ENCODE measurements at regions not wholly inside any gene's neighbourhood (a gene's known extent, or its start where the extent isn't known, plus 50 kb on each side); places are given as distances from the start of the nearest gene placed in this dataset.

GRCh38 chr14:40936861-40937260 is 669.8 kb upstream of the LRFN5 start:
- DNase-seq (ENCODE audit: low read depth), result no peak

- no peak for DNase-seq (ENCODE audit: low read depth)
These were observed 686.3 kb upstream of the LRFN5 start for GRCh38 chr14:40920380-40920779.

- DNase-seq (ENCODE audit: low read depth), result no peak
These were observed 695.5 kb upstream of the LRFN5 start for GRCh38 chr14:40911141-40911540.

GRCh38 chr14:40909906-40910305 is 696.8 kb upstream of the LRFN5 start:
- no peak for DNase-seq (ENCODE audit: low read depth)

DNA sequence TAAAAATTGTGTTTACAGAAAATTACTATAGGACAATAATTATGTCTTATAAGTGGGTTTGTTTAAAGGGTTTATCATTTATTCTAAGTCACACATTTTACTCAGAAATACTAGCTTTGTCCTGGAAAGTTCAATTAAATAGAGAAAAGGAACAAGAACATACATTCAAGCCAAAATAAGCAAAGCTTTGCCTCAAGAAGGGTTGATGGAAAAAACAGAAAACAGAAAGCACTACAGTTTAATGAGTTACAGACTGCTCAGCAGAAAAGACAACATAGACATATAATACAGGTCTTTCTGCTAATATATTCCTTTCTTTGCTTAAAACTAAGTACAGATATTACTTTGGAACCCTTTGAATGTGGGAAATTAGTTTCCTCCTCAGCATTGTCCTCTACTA is 703.0 kb upstream of the LRFN5 start:
- no peak for DNase-seq (ENCODE audit: low read depth)

- DNase-seq (ENCODE audit: low read depth), result no peak
These were observed 707.2 kb upstream of the LRFN5 start for GRCh38 chr14:40899435-40899834.

DNA sequence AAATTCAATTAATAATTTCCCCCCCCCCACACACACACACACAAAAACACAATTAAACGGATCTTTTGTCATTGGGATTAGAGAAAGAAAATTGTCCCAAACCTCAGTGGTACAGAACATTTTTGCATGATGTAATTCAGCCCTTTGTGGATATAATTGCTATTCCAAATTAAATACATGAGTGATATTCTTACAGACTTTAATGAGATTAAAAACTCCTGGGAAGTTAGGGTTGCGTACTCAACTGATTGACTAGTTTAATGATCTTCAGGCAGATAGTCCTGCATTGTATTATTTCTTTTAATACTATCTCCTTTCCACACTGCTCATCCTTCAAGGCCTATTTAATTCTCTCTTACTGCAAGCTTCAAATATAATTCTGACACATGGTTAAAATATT is 711.8 kb upstream of the LRFN5 start:
- no peak for DNase-seq (ENCODE audit: low read depth)

DNA sequence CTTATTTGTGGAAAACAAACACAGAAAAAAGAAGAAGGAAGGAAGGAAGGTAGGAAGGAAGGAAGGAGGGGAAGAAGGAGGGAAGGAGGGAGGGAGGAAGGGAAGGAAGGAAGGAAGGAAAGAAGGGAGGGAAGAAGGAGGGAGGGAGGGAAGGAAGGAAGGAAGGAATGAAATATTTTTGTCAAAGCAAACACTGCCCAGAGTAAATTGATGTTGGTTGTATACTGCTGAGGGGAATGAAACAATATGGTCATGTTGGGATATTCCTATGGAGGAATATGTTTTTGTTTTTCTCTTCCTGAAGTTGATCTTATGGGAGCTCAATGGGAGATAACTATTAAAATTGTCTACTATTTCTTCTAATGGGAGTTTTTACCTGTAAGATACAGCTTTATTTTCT is 717.5 kb upstream of the LRFN5 start:
- DNase-seq (ENCODE audit: low read depth), result no peak

DNA sequence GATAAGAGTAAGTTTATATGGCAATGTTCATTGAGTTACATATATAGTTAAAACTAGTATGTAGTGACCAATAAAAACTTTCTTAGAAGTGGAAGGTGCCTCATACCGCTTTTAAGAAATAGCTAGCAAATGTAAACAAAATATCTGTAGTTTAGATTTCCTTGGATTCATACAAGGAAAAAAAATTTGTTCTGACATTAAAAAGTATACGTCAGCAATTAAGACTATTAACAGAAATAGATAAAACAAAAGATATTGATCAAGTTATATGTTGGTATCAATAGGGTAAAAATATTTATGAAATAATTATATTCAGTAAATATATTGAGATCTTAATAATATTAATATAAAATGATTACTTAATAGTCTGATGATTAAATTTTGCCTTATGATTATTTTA is 718.8 kb upstream of the LRFN5 start:
- DNase-seq (ENCODE audit: low read depth), result no peak

DNA sequence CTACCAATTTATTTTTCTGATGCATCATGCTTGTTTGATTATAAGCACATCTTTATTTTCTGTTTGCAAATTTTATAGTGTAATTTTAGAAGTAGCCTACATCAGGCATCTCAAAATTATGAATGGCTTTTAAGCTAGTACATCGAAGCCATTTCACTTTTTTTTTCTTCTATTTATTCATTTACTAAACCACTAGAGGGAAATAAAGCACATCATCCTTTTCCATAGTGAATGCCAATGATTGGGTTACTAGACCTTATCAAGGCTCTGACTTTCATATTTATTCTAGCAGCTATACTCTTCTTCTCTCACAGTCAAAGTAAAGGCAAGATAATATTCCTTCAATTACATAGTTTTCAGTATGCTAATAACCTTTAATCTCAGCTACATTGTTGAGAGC is 736.4 kb upstream of the LRFN5 start:
- DNase-seq (ENCODE audit: low read depth), result no peak

- no peak for DNase-seq (ENCODE audit: low read depth)
These were observed 747.6 kb upstream of the LRFN5 start for GRCh38 chr14:40859055-40859454.

DNA sequence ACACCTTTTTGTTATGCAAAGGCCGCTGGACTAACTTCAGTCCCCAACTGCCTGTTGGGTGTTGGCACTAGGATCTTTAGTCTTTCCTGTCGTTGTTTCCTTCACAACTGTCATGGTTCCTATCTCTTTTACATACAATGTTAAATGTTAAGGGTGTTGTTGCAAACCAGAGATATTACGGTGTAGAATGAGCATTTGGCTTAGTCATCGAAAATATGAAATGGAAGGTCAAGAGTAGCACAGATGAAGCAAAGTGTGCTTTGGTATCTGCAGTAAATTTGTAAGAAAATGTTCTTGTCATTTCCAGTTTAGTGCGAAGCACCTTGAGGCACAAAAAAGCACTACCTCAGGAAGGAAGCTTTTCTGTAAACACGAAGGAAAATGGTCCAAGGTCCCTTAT is 751.3 kb upstream of the LRFN5 start:
- no peak for DNase-seq (ENCODE audit: low read depth)

DNA sequence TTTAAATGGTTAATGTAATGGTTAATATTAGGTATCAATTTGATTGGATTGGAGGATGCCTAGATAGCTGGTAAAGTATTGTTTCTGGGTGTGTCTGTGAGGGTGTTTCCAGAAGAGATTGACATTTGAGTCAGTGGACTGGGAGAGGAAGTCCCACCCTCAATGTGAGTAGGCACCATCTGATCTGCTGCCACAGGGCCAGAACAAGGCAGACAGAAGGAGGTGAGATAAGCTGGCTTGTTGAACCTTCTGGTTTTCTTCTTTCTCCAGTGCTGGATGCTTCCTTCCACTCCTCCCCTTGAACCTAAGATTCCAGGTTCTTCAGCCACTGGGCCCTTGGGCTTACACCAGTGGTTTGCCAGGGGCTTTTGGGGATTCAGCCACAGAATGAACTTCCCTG is 756.5 kb upstream of the LRFN5 start:
- peak; percentile 9 for DNase-seq (ENCODE audit: low read depth)

GRCh38 chr14:40847480-40847879 is 759.2 kb upstream of the LRFN5 start:
- peak; percentile 38 for DNase-seq (ENCODE audit: low read depth)

GRCh38 chr14:40842816-40843215 is 763.9 kb upstream of the LRFN5 start:
- no peak for DNase-seq (ENCODE audit: low read depth)

DNA sequence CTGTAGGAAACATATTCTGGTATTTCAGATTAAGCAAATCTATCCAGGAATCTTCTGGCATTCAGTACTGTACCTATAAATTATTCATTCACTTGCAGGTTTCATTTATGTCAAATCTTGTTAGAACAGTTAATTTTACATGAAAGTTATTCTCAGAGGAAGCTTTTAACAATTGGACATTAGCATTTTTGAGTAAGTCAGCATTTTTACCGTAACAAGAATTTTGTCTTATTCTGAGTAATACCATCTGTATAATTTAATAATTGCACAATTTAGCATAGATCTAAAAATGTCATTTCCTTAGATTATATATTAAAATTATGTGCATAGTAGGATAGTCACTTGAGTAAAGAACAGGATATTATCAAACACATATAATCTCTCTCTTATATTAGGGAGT is 764.8 kb upstream of the LRFN5 start:
- DNase-seq (ENCODE audit: low read depth), result no peak

DNA sequence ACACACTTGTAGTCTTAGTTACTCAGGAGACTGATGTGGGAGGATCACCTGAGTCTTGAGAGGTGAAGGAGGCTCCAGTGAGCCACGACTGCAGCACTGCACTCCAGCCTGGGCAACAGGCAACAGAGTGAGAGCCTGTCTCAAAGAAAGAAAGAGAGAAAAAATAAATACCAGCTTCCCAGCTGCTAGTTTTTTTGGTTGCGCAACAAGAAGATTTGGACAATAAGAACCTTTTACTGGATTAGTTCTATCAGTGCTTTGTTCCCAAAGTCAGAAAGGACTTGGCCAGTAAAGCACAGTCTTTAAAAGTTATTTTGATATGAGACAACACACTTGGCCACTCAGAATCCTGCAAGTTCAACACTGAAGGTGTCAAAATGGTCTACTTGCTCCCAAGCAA is 768.1 kb upstream of the LRFN5 start:
- DNase-seq (ENCODE audit: low read depth), result no peak

- no peak for DNase-seq (ENCODE audit: low read depth)
These were observed 800.2 kb upstream of the LRFN5 start for GRCh38 chr14:40806471-40806870.

GRCh38 chr14:40796168-40796567 is 810.5 kb upstream of the LRFN5 start:
- no peak for DNase-seq (ENCODE audit: low read depth)

- no peak for DNase-seq (ENCODE audit: low read depth)
These were observed 821.8 kb upstream of the LRFN5 start for GRCh38 chr14:40784860-40785259.

- DNase-seq (ENCODE audit: low read depth), result no peak
These were observed 844.0 kb upstream of the LRFN5 start for GRCh38 chr14:40762685-40763084.

- DNase-seq (ENCODE audit: low read depth), result no peak
These were observed 844.5 kb upstream of the LRFN5 start for GRCh38 chr14:40762177-40762576.

DNA sequence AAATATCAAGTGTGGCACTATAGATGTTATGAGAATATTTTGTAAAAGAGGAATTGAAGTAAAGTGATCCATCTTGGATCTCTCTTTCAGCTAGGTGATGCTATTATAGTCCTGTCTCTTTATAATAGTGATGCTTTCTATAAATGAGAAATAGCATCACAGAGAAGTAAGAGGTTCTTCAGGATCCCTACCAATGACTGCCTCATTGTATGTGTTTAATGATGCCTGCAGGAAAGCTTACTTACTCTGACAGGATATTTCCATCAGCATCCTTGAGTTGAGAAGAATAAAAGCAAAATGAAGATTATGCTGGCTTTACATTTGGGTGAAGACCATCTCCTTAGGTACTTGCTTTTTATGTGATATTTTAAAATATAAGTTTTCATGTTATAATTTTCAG is 846.0 kb upstream of the LRFN5 start:
- no peak for DNase-seq (ENCODE audit: low read depth)

DNA sequence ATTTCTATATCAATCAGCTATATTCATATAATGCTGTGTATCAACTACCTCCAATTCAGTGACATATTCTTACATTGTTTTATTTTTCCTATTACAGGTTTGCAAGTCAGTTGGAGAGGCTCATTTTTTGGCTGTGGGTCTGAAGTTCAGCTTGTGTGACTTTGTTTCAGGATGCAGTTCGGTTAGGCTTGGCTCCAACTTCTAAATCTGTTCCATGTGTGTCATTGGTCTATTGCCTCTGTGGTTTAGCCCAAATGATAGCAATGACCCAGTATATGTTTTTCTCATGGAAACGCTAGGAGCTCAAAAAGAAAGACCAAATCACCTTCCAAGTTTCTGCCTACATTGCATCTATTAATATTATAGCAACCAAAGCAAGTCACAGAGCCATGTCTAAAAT is 848.6 kb upstream of the LRFN5 start:
- DNase-seq (ENCODE audit: low read depth), result no peak

Measured in HT1080 (cell line).